Mesendoderm (in vitro differentiated cells): ENCODE measurements at regions not wholly inside any gene's neighbourhood (a gene's known extent, or its start where the extent isn't known, plus 50 kb on each side); places are given as distances from the start of the nearest gene placed in this dataset.

ENCODE experiments used
- DNase-seq: peaks from one replicate; pipeline ENCODE4 v3.0.0; 2013
- H2AK5ac ChIP-seq: 2 replicates; pipeline ENCODE4 v1.6.1; 2013; ENCODE audit warnings: low read length, inconsistent platforms
- H2BK120ac ChIP-seq: 2 replicates; pipeline ENCODE4 v1.6.1; 2013; ENCODE audit warnings: low read depth, mild to moderate bottlenecking, low read length, moderate library complexity, mixed read lengths
- H2BK15ac ChIP-seq: replicated peaks from 2 replicates; pipeline ENCODE4 v1.6.1; 2013; ENCODE audit warnings: low read depth, mild to moderate bottlenecking, moderate library complexity
- H2BK5ac ChIP-seq: 2 replicates; pipeline ENCODE4 v1.6.1; 2013; ENCODE audit warnings: low read length, inconsistent platforms
- H3K18ac ChIP-seq: 2 replicates; pipeline ENCODE4 v1.6.1; 2013; ENCODE audit warnings: mild to moderate bottlenecking, low read length, mixed read lengths
- H3K23ac ChIP-seq: one replicate; pipeline ENCODE4 v1.6.1; 2013; ENCODE audit warnings: low read length
- H3K27ac ChIP-seq: 2 replicates; pipeline ENCODE4 v1.5.1; 2013; ENCODE audit warnings: low read depth, mild to moderate bottlenecking, inconsistent platforms, low read length, moderate library complexity
- H3K27me3 ChIP-seq: 2 replicates; pipeline ENCODE4 v1.6.1; 2013; ENCODE audit warnings: low read length, control low read depth, mild to moderate bottlenecking, inconsistent platforms; ENCODE audit not compliant: insufficient read depth, poor library complexity
- H3K36me3 ChIP-seq: 2 replicates; pipeline ENCODE4 v1.6.1; 2013; ENCODE audit warnings: low read length, inconsistent platforms; ENCODE audit not compliant: control insufficient read depth, insufficient read depth
- H3K4ac ChIP-seq: one replicate; pipeline ENCODE4 v1.6.1; 2013; ENCODE audit warnings: low read depth, mild to moderate bottlenecking, low read length, moderate library complexity
- H3K4me1 ChIP-seq: 2 replicates; pipeline ENCODE4 v1.6.1; 2013; ENCODE audit warnings: low read depth, low read length, inconsistent platforms; ENCODE audit not compliant: control insufficient read depth
- H3K4me2 ChIP-seq: 2 replicates; pipeline ENCODE4 v1.6.1; 2013; ENCODE audit warnings: low read length
- H3K4me3 ChIP-seq: 2 replicates; pipeline ENCODE4 v1.5.1; 2013; ENCODE audit warnings: mild to moderate bottlenecking, low read length
- H3K56ac ChIP-seq: one replicate; pipeline ENCODE4 v1.6.1; 2013; ENCODE audit warnings: low read length
- H3K79me1 ChIP-seq: 2 replicates; pipeline ENCODE4 v1.6.1; 2013; ENCODE audit warnings: low read length, inconsistent platforms
- H3K79me2 ChIP-seq: 2 replicates; pipeline ENCODE4 v1.6.1; 2013; ENCODE audit warnings: mild to moderate bottlenecking, low read length; ENCODE audit not compliant: control insufficient read depth, insufficient read depth
- H3K9ac ChIP-seq: 2 replicates; pipeline ENCODE4 v1.6.1; 2013; ENCODE audit warnings: low read length, inconsistent platforms
- H4K5ac ChIP-seq: one replicate; pipeline ENCODE4 v1.6.1; 2013; ENCODE audit warnings: low read length
- H4K8ac ChIP-seq: one replicate; pipeline ENCODE4 v1.6.1; 2013; ENCODE audit warnings: low read depth, mild to moderate bottlenecking, control low read depth, low read length, moderate library complexity
- WGBS: extraction: QIAGEN DNeasy Blood & Tissue Kit; methylation state at CpG from one replicate; pipeline ENCODE4 v1.1.7; 2013; ENCODE audit warnings: low lambda C conversion rate, missing lambda C conversion rate; ENCODE audit not compliant: insufficient coverage; ENCODE audit errors: extremely low coverage; 5-methylcytosine and 5-hydroxymethylcytosine counted together

DNA sequence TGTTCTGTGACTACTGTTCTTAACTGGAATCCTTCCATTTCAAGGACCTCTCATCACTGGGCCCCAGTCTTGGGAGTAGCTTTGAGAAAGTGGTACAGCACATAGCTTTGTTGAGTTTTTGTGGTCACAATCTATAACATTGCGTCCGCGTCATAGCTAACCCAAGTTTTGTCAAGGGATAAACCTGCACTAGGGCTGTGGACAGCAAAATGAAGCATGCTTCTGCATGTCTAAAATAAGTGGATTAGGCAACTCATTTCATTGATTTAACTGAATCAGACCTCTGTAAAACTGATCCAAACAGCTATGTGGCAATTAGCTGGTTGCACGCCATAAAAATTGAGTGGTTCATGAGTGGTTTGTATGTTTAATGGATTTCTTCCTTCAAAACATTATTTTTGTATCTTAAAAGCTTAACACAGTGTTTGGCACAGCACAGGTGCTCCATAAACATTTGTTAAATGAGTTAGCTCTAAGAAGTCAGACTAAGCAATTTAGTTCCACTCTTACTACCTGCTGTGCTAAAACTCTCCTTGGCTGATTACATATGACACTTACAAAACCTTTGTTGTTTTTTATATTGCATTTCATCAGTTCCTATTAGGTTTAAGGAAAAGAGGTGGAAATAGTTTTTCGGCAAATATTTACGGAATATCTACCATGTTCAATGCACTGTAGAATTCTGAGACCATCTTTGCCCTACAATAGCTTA, 160.3 kb upstream of the ATXN1 start:
- Histone ChIP-seq H3K79me2 (no peaks in the 10 kb centered on the region), H3K4me3 (no peak overlapping the region), H3K18ac (no peak overlapping the region), H3K79me1 (no peaks in the 10 kb centered on the region), H3K4me2 (no peak overlapping the region), H3K56ac (no peak overlapping the region), H2AK5ac (no peak overlapping the region), H3K23ac (no peak overlapping the region), H3K4ac (no peak overlapping the region), H4K8ac (no peak overlapping the region), H2BK5ac (no peak overlapping the region), H3K36me3 (no peaks in the 10 kb centered on the region), H2BK15ac (peak overlapping the region; percentile 27), H2BK120ac (no peak overlapping the region), H4K5ac (no peak overlapping the region), H3K27me3 (no peaks in the 10 kb centered on the region), H3K4me1 (no peaks in the 10 kb centered on the region), H3K9ac (no peak overlapping the region), H3K27ac (no peak overlapping the region)
- no peak for DNase-seq
- no CpG with 5 or more reads among the region's 6 CpGs for WGBS

DNA sequence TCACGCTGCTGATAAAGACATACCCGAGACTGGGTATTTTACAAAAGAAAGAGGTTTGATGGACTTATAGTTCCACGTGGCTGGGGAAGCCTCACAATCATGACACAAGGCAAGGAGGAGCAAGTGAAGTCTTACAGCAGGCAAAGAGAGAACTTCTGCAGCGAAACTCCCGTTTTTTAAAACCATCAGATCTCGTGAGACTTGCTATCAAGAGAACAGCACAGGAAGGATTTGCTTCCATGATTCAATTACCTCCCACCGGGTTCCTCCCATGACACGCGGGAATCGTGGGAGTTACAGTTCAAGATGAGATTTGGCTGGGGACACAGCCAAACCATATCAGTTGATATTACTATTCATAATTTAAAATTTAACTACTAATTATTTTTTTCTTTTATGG, 157.3 kb upstream of the ATXN1 start:
- Histone ChIP-seq H3K18ac (no peak overlapping the region), H3K79me2 (no peaks in the 10 kb centered on the region), H4K5ac (no peak overlapping the region), H3K27me3 (no peaks in the 10 kb centered on the region), H2AK5ac (no peak overlapping the region), H2BK15ac (no peak overlapping the region), H3K4ac (no peak overlapping the region), H2BK5ac (no peak overlapping the region), H3K4me3 (no peak overlapping the region), H3K4me2 (no peak overlapping the region), H3K56ac (no peak overlapping the region), H3K27ac (no peak overlapping the region), H3K9ac (no peak overlapping the region), H4K8ac (no peak overlapping the region), H3K23ac (no peak overlapping the region), H3K4me1 (no peaks in the 10 kb centered on the region), H2BK120ac (no peak overlapping the region), H3K79me1 (no peaks in the 10 kb centered on the region), H3K36me3 (no peaks in the 10 kb centered on the region)
- peak; percentile 66 for DNase-seq
- no CpG with 5 or more reads among the region's 10 CpGs for WGBS

DNA sequence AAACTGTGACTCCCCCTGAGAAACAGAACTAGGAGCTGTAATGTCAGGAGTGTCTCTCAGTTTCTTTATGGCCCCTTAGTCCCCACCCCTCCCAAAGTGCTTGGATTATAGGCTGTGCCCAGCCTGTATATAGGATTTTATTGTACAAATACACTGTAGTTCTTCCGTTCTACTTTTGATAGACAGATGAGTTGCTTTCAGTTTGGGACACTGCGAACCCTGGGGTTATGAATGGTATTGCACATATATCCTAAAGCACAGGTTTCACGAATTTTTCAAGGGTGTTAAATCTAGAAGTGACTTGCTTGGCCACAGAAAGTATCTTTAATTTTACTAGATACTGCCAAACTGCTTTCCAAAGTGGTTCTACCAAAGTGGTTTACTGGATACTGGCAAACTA, 152.9 kb upstream of the ATXN1 start:
- Histone ChIP-seq H2BK120ac (no peak overlapping the region), H3K27me3 (no peaks in the 10 kb centered on the region), H2BK15ac (no peak overlapping the region)

DNA sequence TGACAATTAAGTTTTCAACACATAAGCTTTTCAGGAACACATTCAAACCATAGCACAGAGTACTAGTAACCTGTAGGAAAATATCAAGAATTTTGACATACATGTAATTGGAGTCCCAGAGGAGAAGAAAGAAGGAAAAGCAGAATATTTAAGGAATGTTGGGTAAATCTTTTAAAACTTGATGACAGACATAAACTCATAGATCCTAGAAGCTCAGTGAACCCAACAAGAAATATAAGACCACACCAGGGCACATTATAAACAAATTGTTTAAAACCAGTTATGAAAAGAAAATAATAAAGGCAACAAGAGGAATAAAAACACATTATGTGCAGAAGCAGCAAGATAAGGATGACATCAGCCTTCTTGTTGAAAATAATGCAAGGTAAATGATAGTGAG, 151.5 kb upstream of the ATXN1 start:
- H2BK120ac ChIP-seq: no peak overlapping the region
- H4K8ac ChIP-seq: no peak overlapping the region
- H3K4me1 ChIP-seq: no peaks in the 10 kb centered on the region
- H3K27ac ChIP-seq: no peak overlapping the region
- H3K79me1 ChIP-seq: no peaks in the 10 kb centered on the region
- no peak overlapping the region for H4K5ac ChIP-seq
- no peaks in the 10 kb centered on the region for H3K27me3 ChIP-seq
- H2AK5ac ChIP-seq: no peak overlapping the region
- H3K4me2 ChIP-seq: no peak overlapping the region
- H3K4ac ChIP-seq: no peak overlapping the region
- H3K23ac ChIP-seq: no peak overlapping the region
- no peak overlapping the region for H3K56ac ChIP-seq
- no peak overlapping the region for H3K18ac ChIP-seq
- no peak overlapping the region for H2BK5ac ChIP-seq
- no peak overlapping the region for H3K4me3 ChIP-seq
- no peaks in the 10 kb centered on the region for H3K79me2 ChIP-seq
- no peaks in the 10 kb centered on the region for H3K36me3 ChIP-seq
- H2BK15ac ChIP-seq: no peak overlapping the region
- H3K9ac ChIP-seq: no peak overlapping the region
- no peak for DNase-seq

More for the DNA sequence above, 152.9 kb upstream of the ATXN1 start:
- Histone ChIP-seq H3K27ac (no peak overlapping the region), H3K4me3 (no peak overlapping the region), H2AK5ac (no peak overlapping the region), H3K18ac (no peak overlapping the region), H3K4me1 (no peaks in the 10 kb centered on the region), H3K36me3 (no peaks in the 10 kb centered on the region), H3K4me2 (no peak overlapping the region), H4K8ac (no peak overlapping the region), H3K56ac (no peak overlapping the region), H3K23ac (no peak overlapping the region), H3K9ac (no peak overlapping the region), H3K4ac (no peak overlapping the region), H3K79me1 (no peaks in the 10 kb centered on the region), H2BK5ac (no peak overlapping the region), H4K5ac (no peak overlapping the region), H3K79me2 (no peaks in the 10 kb centered on the region)
- no peak for DNase-seq
- no CpG with 5 or more reads among the region's 3 CpGs for WGBS

DNA sequence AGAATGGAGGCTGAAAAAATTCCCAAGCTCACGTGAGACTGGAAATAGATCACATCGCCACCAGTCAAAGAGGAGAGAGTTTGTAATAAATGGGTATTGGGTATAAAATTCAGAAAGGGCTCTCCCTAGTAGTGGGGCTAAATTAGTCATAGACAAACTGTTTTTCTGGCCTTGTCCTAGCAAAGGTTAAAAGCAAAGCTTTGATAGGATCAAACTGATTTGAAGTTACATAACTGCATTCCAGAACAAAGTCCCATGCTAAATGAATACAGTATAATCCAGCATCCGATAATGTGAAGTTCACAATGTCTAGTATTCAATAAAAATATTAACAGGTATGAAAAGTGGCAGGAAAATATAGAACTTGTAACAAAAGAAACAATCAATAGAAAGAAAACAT, 149.8 kb upstream of the ATXN1 start:
- H2BK120ac ChIP-seq: no peak overlapping the region
- no peak overlapping the region for H3K4me2 ChIP-seq
- H3K27ac ChIP-seq: no peak overlapping the region
- no peak overlapping the region for H4K5ac ChIP-seq
- no CpG with 5 or more reads among the region's 3 CpGs for WGBS
- H3K23ac ChIP-seq: no peak overlapping the region
- H2BK5ac ChIP-seq: no peak overlapping the region
- H4K8ac ChIP-seq: no peak overlapping the region
- no peak overlapping the region for H2BK15ac ChIP-seq
- no peak overlapping the region for H3K4me3 ChIP-seq
- no peak overlapping the region for H3K9ac ChIP-seq
- no peaks in the 10 kb centered on the region for H3K79me2 ChIP-seq
- no peak overlapping the region for H3K18ac ChIP-seq
- no peak overlapping the region for H2AK5ac ChIP-seq
- no peaks in the 10 kb centered on the region for H3K79me1 ChIP-seq
- H3K27me3 ChIP-seq: no peaks in the 10 kb centered on the region
- DNase-seq: no peak
- H3K4ac ChIP-seq: no peak overlapping the region
- no peak overlapping the region for H3K56ac ChIP-seq
- H3K36me3 ChIP-seq: no peaks in the 10 kb centered on the region
- no peaks in the 10 kb centered on the region for H3K4me1 ChIP-seq

DNA sequence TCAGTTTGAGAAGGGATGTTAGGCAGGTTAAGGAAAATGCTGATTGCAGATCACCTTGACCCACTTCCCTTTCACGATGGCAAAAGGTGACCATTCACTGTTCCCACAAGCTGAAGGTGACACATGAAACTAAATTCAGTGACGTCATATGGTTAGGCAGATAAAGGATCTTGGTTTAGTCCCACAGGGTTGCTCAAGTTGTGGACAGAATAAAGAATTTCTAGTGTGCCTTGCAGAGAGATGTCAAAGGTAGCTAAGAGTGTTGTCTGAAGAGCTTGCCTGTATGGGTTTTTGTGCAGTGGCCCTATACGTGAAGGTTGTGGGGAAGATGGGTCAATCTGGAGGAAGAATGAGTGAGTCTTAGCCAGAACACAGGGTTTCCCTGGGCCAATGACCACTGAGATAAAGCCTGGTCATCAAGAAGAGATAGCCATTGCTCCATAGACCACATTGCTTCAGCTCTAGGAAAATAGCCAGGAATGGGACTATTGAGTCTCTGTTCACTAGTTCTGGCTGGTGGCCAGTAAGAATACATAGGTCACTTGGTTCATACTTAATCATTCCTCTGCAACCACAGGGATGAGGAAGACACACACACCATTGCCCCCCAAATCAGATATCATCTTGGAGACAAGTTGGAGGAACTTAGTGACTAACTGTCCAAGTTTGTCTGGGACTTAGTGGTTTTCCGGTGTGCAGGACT, 148.5 kb upstream of the ATXN1 start:
- no peak overlapping the region for H3K56ac ChIP-seq
- H3K36me3 ChIP-seq: no peaks in the 10 kb centered on the region
- H4K8ac ChIP-seq: no peak overlapping the region
- H2BK120ac ChIP-seq: no peak overlapping the region
- H3K79me1 ChIP-seq: no peaks in the 10 kb centered on the region
- no peak for DNase-seq
- no CpG with 5 or more reads among the region's 4 CpGs for WGBS
- H3K27ac ChIP-seq: no peak overlapping the region
- no peak overlapping the region for H3K9ac ChIP-seq
- no peak overlapping the region for H3K23ac ChIP-seq
- H3K79me2 ChIP-seq: no peaks in the 10 kb centered on the region
- no peak overlapping the region for H3K4me3 ChIP-seq
- no peaks in the 10 kb centered on the region for H3K4me1 ChIP-seq
- H4K5ac ChIP-seq: no peak overlapping the region
- no peak overlapping the region for H3K4me2 ChIP-seq
- no peak overlapping the region for H2AK5ac ChIP-seq
- H2BK5ac ChIP-seq: no peak overlapping the region
- H2BK15ac ChIP-seq: no peak overlapping the region
- H3K27me3 ChIP-seq: no peaks in the 10 kb centered on the region
- no peak overlapping the region for H3K4ac ChIP-seq
- no peak overlapping the region for H3K18ac ChIP-seq
